GM12878 (cell line): ENCODE measurements at regions not wholly inside any gene's neighbourhood (a gene's known extent, or its start where the extent isn't known, plus 50 kb on each side); places are given as distances from the start of the nearest gene placed in this dataset.

Experiments
- ATAC-seq: fragments of 200-7000 bp; cut with Tn5 transposase; 3 replicates; pipeline ENCODE4 v1.9.1; 2020; ENCODE audit warnings: mild to moderate bottlenecking, moderate library complexity
- BruUV-seq: library from RNA; stranded (reverse); fragments of 400-500 nt; replicated peaks from 2 replicates; lab custom pipeline; 2021; lab: Mats Ljungman, UMichigan
- CTCF ChIA-PET: fragments of 300-600 bp; sonication (Branson Sonifier 250); formaldehyde crosslinking; extraction: SDS; loops from one replicate; lab custom pipeline; 2021; ENCODE audit warnings: inconsistent platforms; lab: Yijun Ruan, JAX
- POLR2A ChIA-PET: fragments of 350-600 bp; formaldehyde crosslinking; extraction: SDS; loops from one replicate; lab custom pipeline; 2021; ENCODE audit warnings: inconsistent platforms; lab: Charles Lee
- RAD21 ChIA-PET: fragments of 300-600 bp; sonication (Branson Sonifier 250); formaldehyde crosslinking; loops from one replicate; lab custom pipeline; 2023; ENCODE audit warnings: antibody characterized with exemption; ENCODE audit not compliant: unreplicated experiment; lab: Charles Lee
- SMC1A ChIA-PET: fragments of 300-600 bp; sonication (Branson Sonifier 250); formaldehyde crosslinking; loops from one replicate; lab custom pipeline; 2023; ENCODE audit not compliant: unreplicated experiment, uncharacterized antibody; lab: Charles Lee
- DNase-seq: peaks from one replicate; pipeline ENCODE4 v3.0.0-alpha.2; 2011; ENCODE audit warnings: low read depth, low spot score
- FAIRE-seq: peaks from 3 replicates; lab custom pipeline; 2011; peaks lifted over from hg19 to GRCh38; lab: Jason Lieb, UNC
- H2AFZ ChIP-seq: 2 replicates; pipeline ENCODE4 v1.6.0; 2011; ENCODE audit warnings: low read depth, low read length, control low read depth; ENCODE audit not compliant: control insufficient read depth
- H3K27ac ChIP-seq: 2 replicates; pipeline ENCODE4 v1.5.1; 2011; ENCODE audit warnings: control low read depth; ENCODE audit not compliant: control insufficient read depth, insufficient read depth
- H3K27me3 ChIP-seq, 2 experiments: replicated peaks in 1 of 2; 2 replicates each; pipeline versions ENCODE4 v1.6.0 to v1.6.1; 2011; ENCODE audit warnings: low read length in 1 of 2; ENCODE audit not compliant: control insufficient read depth in 2 of 2, insufficient read depth in 2 of 2
- H3K36me3 ChIP-seq, 2 experiments: 2 replicates each; pipeline ENCODE4 v1.5.1; 2011; ENCODE audit warnings: low read length in 1 of 2; ENCODE audit not compliant: control insufficient read depth in 2 of 2, insufficient read depth in 2 of 2
- H3K4me1 ChIP-seq: 2 replicates; pipeline ENCODE4 v1.6.1; 2011; ENCODE audit warnings: mild to moderate bottlenecking, low read length, moderate library complexity, mixed read lengths; ENCODE audit not compliant: control insufficient read depth, insufficient read depth
- H3K4me2 ChIP-seq: 2 replicates; pipeline ENCODE4 v1.6.0; 2011; ENCODE audit warnings: control low read depth; ENCODE audit not compliant: control insufficient read depth, insufficient read depth
- H3K4me3 ChIP-seq: fragments of 200-600 bp; sonication (generic); 2 replicates; pipeline ENCODE4 v1.5.1; 2016
- H3K79me2 ChIP-seq: 2 replicates; pipeline ENCODE4 v1.6.0; 2011; ENCODE audit warnings: low read length; ENCODE audit not compliant: control insufficient read depth, insufficient read depth
- H3K9ac ChIP-seq: 2 replicates; pipeline ENCODE4 v1.8.0; 2011; ENCODE audit warnings: low read length, control low read depth, mixed read lengths; ENCODE audit not compliant: control insufficient read depth, insufficient read depth
- H3K9me3 ChIP-seq: replicated peaks from 3 replicates; pipeline ENCODE4 v1.5.1; 2011; ENCODE audit warnings: mild to moderate bottlenecking, low read length; ENCODE audit not compliant: control insufficient read depth, insufficient read depth
- H4K20me1 ChIP-seq: 2 replicates; pipeline ENCODE4 v1.6.0; 2011; ENCODE audit not compliant: control insufficient read depth, insufficient read depth
- BCL3 ChIP-seq: IDR thresholded peaks from 2 replicates; pipeline ENCODE4 v1.6.1; 2011; ENCODE audit warnings: borderline replicate concordance, low read depth, mild to moderate bottlenecking, moderate library complexity, low read length; ENCODE audit not compliant: insufficient read depth, poor library complexity, severe bottlenecking
- KLF5 ChIP-seq: fragments of 450-650 bp; IDR thresholded peaks from 2 replicates; pipeline ENCODE4 v1.6.1; 2014; ENCODE audit warnings: mild to moderate bottlenecking; ENCODE audit not compliant: partially characterized antibody
- MYB ChIP-seq: fragments of 150-350 bp; IDR thresholded peaks from 2 replicates; pipeline ENCODE4 v1.6.1; 2014; ENCODE audit warnings: mild to moderate bottlenecking, low read depth, low read length, borderline replicate concordance
- MYC ChIP-seq: IDR thresholded peaks from 2 replicates; pipeline ENCODE4 v1.6.1; 2011; ENCODE audit warnings: mild to moderate bottlenecking, low read length, moderate library complexity, inconsistent platforms; ENCODE audit not compliant: insufficient read depth, insufficient replicate concordance, insufficient read length, severe bottlenecking
- POLR2AphosphoS5 ChIP-seq: IDR thresholded peaks from 2 replicates; pipeline ENCODE4 v1.6.1; 2011; ENCODE audit warnings: mild to moderate bottlenecking, low read length, inconsistent platforms
- SPI1 ChIP-seq: IDR thresholded peaks from 2 replicates; pipeline ENCODE4 v1.6.1; 2011; ENCODE audit warnings: low read depth, mild to moderate bottlenecking, low read length, moderate library complexity, borderline replicate concordance; ENCODE audit not compliant: insufficient read depth
- ZNF24 ChIP-seq: fragments of 450-650 bp; IDR thresholded peaks from 2 replicates; pipeline ENCODE4 v1.6.1; 2017; ENCODE audit warnings: antibody characterized with exemption, mild to moderate bottlenecking
- ZNF274 ChIP-seq: IDR thresholded peaks from one replicate; pipeline ENCODE4 v1.8.0; 2011; ENCODE audit not compliant: insufficient read length, insufficient read depth
- in situ Hi-C: fragments of 300-500 bp; cut with MboI; formaldehyde crosslinking; loops from 9 replicates; pipeline ENCODE4 v1.14.3; 2018; ENCODE audit warnings: mixed read lengths
- intact Hi-C: fragments of 100-400 bp; cut with micrococcal nuclease; formaldehyde crosslinking; loops from one replicate; pipeline ENCODE4 v1.14.2; 2022; ENCODE audit not compliant: unreplicated experiment

DNA sequence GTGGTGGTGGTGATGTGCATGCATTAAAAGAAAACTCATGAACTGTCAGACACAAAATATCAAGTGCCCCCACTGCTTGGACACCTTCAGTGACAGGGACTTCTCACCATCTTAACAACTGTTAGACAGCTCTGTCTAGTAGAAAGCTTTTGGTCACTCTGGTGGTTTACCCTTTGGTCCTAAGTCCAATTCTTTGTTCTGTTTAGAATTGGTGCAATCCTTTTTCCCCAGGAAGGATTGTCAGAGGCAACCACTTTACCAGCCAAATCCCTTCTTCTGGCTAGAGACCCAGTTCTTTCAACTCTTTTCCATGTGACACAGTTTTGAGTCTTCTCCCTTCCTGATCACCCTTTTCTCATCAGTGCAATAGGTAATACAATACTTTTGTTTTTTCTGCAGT lies 140.2 kb downstream of the SEC61B start:
- no peak for FAIRE-seq
- H2AFZ ChIP-seq: no peak overlapping the region
- intact Hi-C loops (loop anchor here (10.0 kb wide), 2 partner anchors 58 to 178 kb away; no protein-coding TSS in a partner anchor), in situ Hi-C loops (no loop called here)
- DNase-seq: no peak
- H3K4me3 ChIP-seq: no peak overlapping the region
- ATAC-seq: no peak
- BruUV-seq: no TSS peak
- ChIA-PET RAD21 (interaction anchor here (0.6 kb wide), 1 partner anchor 442 kb away, joined by 4 read pairs; no protein-coding TSS in a partner anchor), SMC1A (interaction anchor here (1.1 to 1.6 kb wide), 2 partner anchors 10 to 76 kb away, joined by 3 to 4 read pairs; no protein-coding TSS in a partner anchor), POLR2A (interaction anchor here (0.6 kb wide), 1 partner anchor 1049 kb away, joined by 3 read pairs; no protein-coding TSS in a partner anchor), CTCF (no interaction called here)
- no peaks in the 10 kb centered on the region for H3K79me2 ChIP-seq
- H3K36me3 ChIP-seq: no peaks in the 10 kb centered on the region
- no peaks in the 10 kb centered on the region for H3K27me3 ChIP-seq
- H3K4me2 ChIP-seq: no peak overlapping the region
- H3K4me1 ChIP-seq: peaks cover 5% of the 10 kb centered on the region
- no peak for TF ChIP-seq ZNF24
- no peak for TF ChIP-seq MYB
- TF ChIP-seq SPI1: no peak
- no peak for TF ChIP-seq BCL3
- no peak for TF ChIP-seq KLF5
- no peak for TF ChIP-seq ZNF274
- TF ChIP-seq MYC: no peak
- no peak for TF ChIP-seq POLR2AphosphoS5
- no peaks in the 10 kb centered on the region for H3K9me3 ChIP-seq
- H3K9ac ChIP-seq: no peak overlapping the region
- no peaks in the 10 kb centered on the region for H4K20me1 ChIP-seq
- no peak overlapping the region for H3K27ac ChIP-seq
